Prostate gland (tissue), 2 donors: ENCODE measurements at regions not wholly inside any gene's neighbourhood (a gene's known extent, or its start where the extent isn't known, plus 50 kb on each side); places are given as distances from the start of the nearest gene placed in this dataset.

Experiments used
- CTCF ChIP-seq, 4 experiments: fragments of 200-600 bp in 2 of 4; fragments of 450-650 bp in 2 of 4; sonication (generic) in 2 of 4; IDR thresholded peaks; 1 replicate in 3 of 4; 2 replicates in 1 of 4; pipeline ENCODE4 v1.5.1; 2016 to 2019; ENCODE audit warnings: antibody characterized with exemption in 4 of 4, mild to moderate bottlenecking in 2 of 4, moderate library complexity in 2 of 4
- POLR2A ChIP-seq: fragments of 450-650 bp; IDR thresholded peaks from one replicate; pipeline ENCODE4 v1.6.1; 2016; ENCODE audit warnings: antibody characterized with exemption, mild to moderate bottlenecking
- POLR2AphosphoS5 ChIP-seq: sonication (generic); formaldehyde crosslinking; IDR thresholded peaks from one replicate; pipeline ENCODE4 v1.6.1; 2017; ENCODE audit warnings: antibody characterized with exemption

- no peak for TF ChIP-seq POLR2A
- TF ChIP-seq CTCF (IDR thresholded peaks at IDR 0.05), result no peak
- TF ChIP-seq POLR2AphosphoS5, result no peak
Observed at GRCh38 chr20:17827759-17828559, 128.2 kb downstream of the BANF2 start.
